NCI-H128 (cell line): ENCODE measurements at regions not wholly inside any gene's neighbourhood (a gene's known extent, or its start where the extent isn't known, plus 50 kb on each side); places are given as distances from the start of the nearest gene placed in this dataset.

Experiments used
- DNase-seq: peaks from one replicate; lab custom pipeline; 2025; ENCODE audit not compliant: unreplicated experiment; lab: John Stamatoyannopoulos, UW

GRCh38 chr10:3723766-3724165, 61.2 kb downstream of the KLF6 start:
- DNase-seq, result no peak

GRCh38 chr10:3720228-3721019, 64.6 kb downstream of the KLF6 start:
- no peak for DNase-seq

GRCh38 chr10:3719024-3719843, 65.8 kb downstream of the KLF6 start:
- no peak for DNase-seq

GRCh38 chr10:3716093-3716492, 68.9 kb downstream of the KLF6 start:
- DNase-seq, result no peak

GRCh38 chr10:3714967-3715366, 70.0 kb downstream of the KLF6 start:
- no peak for DNase-seq

- no peak for DNase-seq
Measured at GRCh38 chr10:3714531-3714930, 70.5 kb downstream of the KLF6 start.

- no peak for DNase-seq
Measured at GRCh38 chr10:3712707-3713106, 72.3 kb downstream of the KLF6 start.

GRCh38 chr10:3711918-3712317, 73.1 kb downstream of the KLF6 start:
- DNase-seq, result no peak

GRCh38 chr10:3710764-3711163, 74.2 kb downstream of the KLF6 start:
- no peak for DNase-seq

GRCh38 chr10:3709456-3710060, 75.5 kb downstream of the KLF6 start:
- no peak for DNase-seq

- no peak for DNase-seq
Measured at GRCh38 chr10:3708852-3709251, 76.2 kb downstream of the KLF6 start.

- DNase-seq, result no peak
Measured at GRCh38 chr10:3704565-3705325, 80.3 kb downstream of the KLF6 start.

GRCh38 chr10:3702569-3702968, 82.4 kb downstream of the KLF6 start:
- no peak for DNase-seq

GRCh38 chr10:3702056-3702546, 82.9 kb downstream of the KLF6 start:
- no peak for DNase-seq

GRCh38 chr10:3701491-3701890, 83.5 kb downstream of the KLF6 start:
- no peak for DNase-seq

GRCh38 chr10:3700531-3701076, 84.4 kb downstream of the KLF6 start:
- DNase-seq, result no peak

- no peak for DNase-seq
Measured at GRCh38 chr10:3699916-3700315, 85.1 kb downstream of the KLF6 start.

- no peak for DNase-seq
Measured at GRCh38 chr10:3698312-3698711, 86.7 kb downstream of the KLF6 start.

GRCh38 chr10:3693698-3694080, 91.3 kb downstream of the KLF6 start:
- no peak for DNase-seq

- no peak for DNase-seq
Measured at GRCh38 chr10:3693022-3693697, 91.8 kb downstream of the KLF6 start.
